Neural crest cell (in vitro differentiated cells): ENCODE measurements at regions not wholly inside any gene's neighbourhood (a gene's known extent, or its start where the extent isn't known, plus 50 kb on each side); places are given as distances from the start of the nearest gene placed in this dataset.

ENCODE experiments used
- DNase-seq: peaks from one replicate; pipeline ENCODE4 v3.0.0; 2021; ENCODE audit warnings: low read depth, mixed read lengths, low spot score
- H3K27ac Mint-ChIP-seq: one replicate; pipeline ENCODE4 v1.8.0; 2021; ENCODE audit warnings: mild to moderate bottlenecking, mixed read lengths; ENCODE audit not compliant: unreplicated experiment
- H3K27me3 Mint-ChIP-seq: 2 replicates; pipeline ENCODE4 v1.8.0; 2021; ENCODE audit warnings: low read depth, mild to moderate bottlenecking, mixed read lengths
- H3K36me3 Mint-ChIP-seq: 2 replicates; pipeline ENCODE4 v1.8.0; 2021; ENCODE audit warnings: low read depth, mild to moderate bottlenecking, mixed read lengths
- H3K4me1 Mint-ChIP-seq: 2 replicates; pipeline ENCODE4 v1.8.0; 2021; ENCODE audit warnings: mixed read lengths
- H3K4me3 Mint-ChIP-seq: one replicate; pipeline ENCODE4 v1.8.0; 2021; ENCODE audit warnings: mild to moderate bottlenecking, mixed read lengths
- H3K9me3 Mint-ChIP-seq: 2 replicates; pipeline ENCODE4 v1.8.0; 2021; ENCODE audit warnings: mixed read lengths
- CTCF ChIP-seq: fragments of 200-600 bp; sonication (generic); conservative IDR thresholded peaks from 2 replicates; pipeline ENCODE4 v1.5.0; 2021; ENCODE audit warnings: antibody characterized with exemption, mild to moderate bottlenecking

- Mint-ChIP-seq H3K4me1 (no peaks in the 10 kb centered on the region), H3K9me3 (no peaks in the 10 kb centered on the region), H3K27ac (no peak overlapping the region), H3K36me3 (no peaks in the 10 kb centered on the region), H3K27me3 (no peaks in the 10 kb centered on the region), H3K4me3 (no peak overlapping the region)
- DNase-seq, result no peak
- no peak for TF ChIP-seq CTCF
Measured at GRCh38 chr9:12988258-12988657, 213.4 kb downstream of the LURAP1L start.

- H3K4me3 Mint-ChIP-seq, result no peak overlapping the region
- no peak for DNase-seq
- TF ChIP-seq CTCF, result no peak
- H3K27ac Mint-ChIP-seq, result no peak overlapping the region
- H3K36me3 Mint-ChIP-seq, result no peaks in the 10 kb centered on the region
- no peaks in the 10 kb centered on the region for H3K9me3 Mint-ChIP-seq
- no peaks in the 10 kb centered on the region for H3K4me1 Mint-ChIP-seq
- H3K27me3 Mint-ChIP-seq, result no peaks in the 10 kb centered on the region
Measured at GRCh38 chr9:12989669-12990068, 214.8 kb downstream of the LURAP1L start.

GRCh38 chr9:12993466-12993865 lies 218.6 kb downstream of the LURAP1L start:
- H3K4me1 Mint-ChIP-seq, result no peaks in the 10 kb centered on the region
- H3K27me3 Mint-ChIP-seq, result no peaks in the 10 kb centered on the region
- no peaks in the 10 kb centered on the region for H3K9me3 Mint-ChIP-seq
- H3K4me3 Mint-ChIP-seq, result no peak overlapping the region
- DNase-seq, result no peak
- no peak for TF ChIP-seq CTCF
- no peak overlapping the region for H3K27ac Mint-ChIP-seq
- no peaks in the 10 kb centered on the region for H3K36me3 Mint-ChIP-seq

- Mint-ChIP-seq H3K36me3 (no peaks in the 10 kb centered on the region), H3K4me3 (no peak overlapping the region), H3K27ac (no peak overlapping the region), H3K9me3 (no peaks in the 10 kb centered on the region), H3K4me1 (no peaks in the 10 kb centered on the region), H3K27me3 (no peaks in the 10 kb centered on the region)
- no peak for TF ChIP-seq CTCF
- DNase-seq, result no peak
Measured at GRCh38 chr9:12997009-12997408, 222.2 kb downstream of the LURAP1L start.

GRCh38 chr9:13001989-13002580 lies 227.3 kb downstream of the LURAP1L start:
- DNase-seq, result no peak
- Mint-ChIP-seq H3K4me1 (no peaks in the 10 kb centered on the region), H3K4me3 (no peak overlapping the region), H3K27me3 (no peaks in the 10 kb centered on the region), H3K9me3 (no peaks in the 10 kb centered on the region), H3K36me3 (no peaks in the 10 kb centered on the region), H3K27ac (no peak overlapping the region)
- no peak for TF ChIP-seq CTCF
